ENCODE measurements at regions not wholly inside any gene's neighbourhood (a gene's known extent, or its start where the extent isn't known, plus 50 kb on each side); places are given as distances from the start of the nearest gene placed in this dataset.

- TF ChIP-seq CTCF (IDR thresholded peaks at IDR 0.05) (no peak), POLR2A (IDR thresholded peaks at IDR 0.05) (no peak)
Observed at GRCh38 chr1:69128204-69128603, 439.5 kb upstream of the LRRC7 start.

Data from sigmoid colon (tissue), 3 donors.